ENCODE measurements at regions not wholly inside any gene's neighbourhood (a gene's known extent, or its start where the extent isn't known, plus 50 kb on each side); places are given as distances from the start of the nearest gene placed in this dataset.

DNA sequence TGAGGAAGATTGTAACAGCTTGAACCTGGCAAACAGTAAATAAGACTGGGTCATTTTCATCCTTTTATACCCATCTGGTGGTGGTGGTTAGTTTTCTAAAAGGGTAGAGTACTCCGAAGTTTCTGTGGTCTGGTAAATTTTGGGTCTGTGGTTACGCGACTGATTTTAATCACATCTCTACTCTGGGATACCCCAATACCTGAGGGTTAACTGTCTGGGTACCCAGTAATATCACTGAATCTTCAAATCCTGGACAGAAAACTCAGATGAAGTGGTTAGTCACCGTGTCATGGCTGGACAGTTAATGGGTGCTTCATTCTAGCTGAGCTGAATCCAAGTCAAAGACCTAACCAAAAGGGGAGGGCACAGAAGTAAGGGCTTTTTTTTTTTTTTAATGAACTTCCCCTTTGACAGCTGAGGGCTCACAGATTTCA, 474.2 kb downstream of the GADD45G start (continued):
- TF ChIP-seq RXRA (IDR thresholded peaks at IDR 0.05; ENCODE audit: insufficient read depth, low read depth, low read length) = no peak
- TF ChIP-seq PHF8 (conservative IDR thresholded peaks at IDR 0.05; ENCODE audit: low read depth, low read length) = no peak
- TF ChIP-seq, protein P1, sequence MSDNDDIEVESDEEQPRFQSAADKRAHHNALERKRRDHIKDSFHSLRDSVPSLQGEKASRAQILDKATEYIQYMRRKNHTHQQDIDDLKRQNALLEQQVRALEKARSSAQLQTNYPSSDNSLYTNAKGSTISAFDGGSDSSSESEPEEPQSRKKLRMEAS (IDR thresholded peaks at IDR 0.05) = no peak
- TF ChIP-seq POLR2AphosphoS5 (IDR thresholded peaks at IDR 0.05; ENCODE audit: low read depth, low read length) = no peak
- TF ChIP-seq KDM5A (IDR thresholded peaks at IDR 0.05; ENCODE audit: low read length) = no peak
- no peak for TF ChIP-seq NRF1 (IDR thresholded peaks at IDR 0.05; ENCODE audit: low read depth, low read length)

Measured in H1 (cell line).